HG03354 (cell line): ENCODE measurements at regions not wholly inside any gene's neighbourhood (a gene's known extent, or its start where the extent isn't known, plus 50 kb on each side); places are given as distances from the start of the nearest gene placed in this dataset.
"Not testable (repeated sequence)": the region's sequence is repeated elsewhere in the genome, so short reads cannot be mapped to it uniquely, and the experiment has no call there.

Experiments
- ATAC-seq: cut with Tn5 transposase; IDR thresholded peaks from one replicate; pipeline ENCODE4 v1.9.1; 2021; ENCODE audit warnings: mild to moderate bottlenecking; ENCODE audit not compliant: unreplicated experiment, poor library complexity, severe bottlenecking

- not testable (repeated sequence) for ATAC-seq
Measured at GRCh38 chr5:62218860-62219259, 87.1 kb upstream of the KIF2A start.

GRCh38 chr5:62221881-62222280 is 84.1 kb upstream of the KIF2A start:
- ATAC-seq, result not testable (repeated sequence)

GRCh38 chr5:62222305-62222704 is 83.7 kb upstream of the KIF2A start:
- ATAC-seq, result not testable (repeated sequence)

- peak; percentile 93 for ATAC-seq
Measured at GRCh38 chr5:62223312-62223670, 82.7 kb upstream of the KIF2A start.

GRCh38 chr5:62224987-62225601 is 80.9 kb upstream of the KIF2A start:
- ATAC-seq, result not testable (repeated sequence)

- ATAC-seq, result not testable (repeated sequence)
Measured at GRCh38 chr5:62230876-62231388, 75.1 kb upstream of the KIF2A start.

GRCh38 chr5:62231576-62231975 is 74.4 kb upstream of the KIF2A start:
- no peak for ATAC-seq

- not testable (repeated sequence) for ATAC-seq
Measured at GRCh38 chr5:62232218-62232617, 73.8 kb upstream of the KIF2A start.

- ATAC-seq, result peak; percentile 74
Measured at GRCh38 chr5:62233083-62234046, 72.6 kb upstream of the KIF2A start.

- peak; percentile 60 for ATAC-seq
Measured at GRCh38 chr5:62236593-62236992, 69.4 kb upstream of the KIF2A start.

GRCh38 chr5:62237944-62238343 is 68.1 kb upstream of the KIF2A start:
- not testable (repeated sequence) for ATAC-seq

GRCh38 chr5:62238584-62238983 is 67.4 kb upstream of the KIF2A start:
- ATAC-seq, result not testable (repeated sequence)

- not testable (repeated sequence) for ATAC-seq
Measured at GRCh38 chr5:62240494-62240893, 65.5 kb upstream of the KIF2A start.

GRCh38 chr5:62242000-62242399 is 64.0 kb upstream of the KIF2A start:
- ATAC-seq, result not testable (repeated sequence)

- ATAC-seq, result not testable (repeated sequence)
Measured at GRCh38 chr5:62243046-62243445, 63.0 kb upstream of the KIF2A start.

- ATAC-seq, result not testable (repeated sequence)
Measured at GRCh38 chr5:62248192-62248591, 57.8 kb upstream of the KIF2A start.

GRCh38 chr5:62250085-62250484 is 55.9 kb upstream of the KIF2A start:
- ATAC-seq, result not testable (repeated sequence)

- ATAC-seq, result not testable (repeated sequence)
Measured at GRCh38 chr5:62250919-62251318, 55.1 kb upstream of the KIF2A start.

- ATAC-seq, result not testable (repeated sequence)
Measured at GRCh38 chr5:62252519-62252918, 53.5 kb upstream of the KIF2A start.

GRCh38 chr5:62255551-62255950 is 50.5 kb upstream of the KIF2A start:
- ATAC-seq, result not testable (repeated sequence)
